Right lobe of liver (tissue), 6 donors: ENCODE measurements at regions not wholly inside any gene's neighbourhood (a gene's known extent, or its start where the extent isn't known, plus 50 kb on each side); places are given as distances from the start of the nearest gene placed in this dataset.

ENCODE experiments used
- ATAC-seq, 4 donors: fragments of 200-7000 bp; cut with Tn5 transposase; one replicate each; pipeline ENCODE4 v1.9.1; 2020; ENCODE audit warnings: mild to moderate bottlenecking in 4 of 4, moderate library complexity in 4 of 4
- DNase-seq, 3 donors: peaks; one replicate each; pipeline ENCODE4 v3.0.0-alpha.2; 2020
- H3K27ac ChIP-seq, 3 donors: fragments of 200-600 bp; one replicate each; pipeline ENCODE4 v1.8.0; 2022
- H3K27me3 ChIP-seq, 2 donors: fragments of 200-600 bp; one replicate each; pipeline ENCODE4 v1.8.0; 2022
- H3K36me3 ChIP-seq, 4 donors: fragments of 200-600 bp; sonication (generic) in 1 of 4; one replicate each; pipeline versions ENCODE4 v1.5.1 to v1.8.0; 2017 to 2022; ENCODE audit warnings: control low read depth in 1 of 4
- H3K4me1 ChIP-seq, 4 donors: fragments of 200-600 bp; sonication (generic) in 1 of 4; one replicate each; pipeline versions ENCODE4 v1.5.1 to v1.8.0; 2017 to 2022; ENCODE audit warnings: control low read depth in 1 of 4
- H3K4me3 ChIP-seq, 3 donors: fragments of 200-600 bp; one replicate each; pipeline ENCODE4 v1.8.0; 2022
- H3K9me3 ChIP-seq, 4 donors: fragments of 200-600 bp; sonication (generic) in 1 of 4; one replicate each; pipeline versions ENCODE4 v1.5.1 to v1.8.0; 2017 to 2022; ENCODE audit warnings: control low read depth in 1 of 4
- POLR2A ChIP-seq: fragments of 450-650 bp; IDR thresholded peaks from one replicate; pipeline ENCODE4 v1.6.1; 2017; ENCODE audit warnings: antibody characterized with exemption, mild to moderate bottlenecking
- WGBS: methylation state at CpG from one replicate; pipeline ENCODE4 v1.1.6; 2018; ENCODE audit warnings: low coverage, low lambda C conversion rate; ENCODE audit not compliant: insufficient coverage; ENCODE audit errors: missing lambda C conversion rate; 5-methylcytosine and 5-hydroxymethylcytosine counted together
- intact Hi-C, 2 donors: fragments of 100-400 bp; cut with DNase I; formaldehyde crosslinking; loops; one replicate each; pipeline versions ENCODE4 v1.11.2 to v1.14.1; 2022
- TF ChIP-seq, protein P1 (sequence below), 4 donors: fragments of 200-600 bp in 3 of 4; fragments of 450-650 bp in 1 of 4; IDR thresholded peaks; one replicate each; pipeline versions ENCODE4 v1.5.1 to v1.8.0; 2016 to 2022; ENCODE audit warnings: antibody characterized with exemption in 4 of 4, mild to moderate bottlenecking in 2 of 4
- donor health status: DM: no; HTN: yes; CAD: no.
- donor health status: DM: no; HTN: no; CAD: no.
- donor health status: DM: no; HTN: no; CAD: no.
- donor health status: DM: no; HTN: yes; CAD: no.
- donor health status: DM: no; HTN: yes; CAD: no.

DNA sequence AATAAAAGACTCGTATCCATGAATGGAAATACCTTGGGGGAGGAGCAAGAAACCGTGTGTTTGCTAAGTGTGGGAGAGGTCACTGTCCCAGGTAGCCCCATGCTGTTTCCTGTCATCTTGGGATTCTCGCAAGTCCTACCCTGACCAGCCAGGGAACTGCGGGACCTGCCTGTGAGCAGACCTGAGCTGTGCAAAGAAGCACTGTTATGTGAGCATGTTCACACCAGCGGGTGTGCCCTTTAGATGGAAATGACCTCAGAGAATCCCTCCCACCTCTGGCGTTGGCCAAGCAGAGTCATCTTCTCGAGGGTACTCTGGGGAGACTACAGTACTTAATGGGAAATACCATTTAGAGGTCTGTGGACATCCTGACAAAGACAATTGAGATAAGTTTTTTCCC lies 127.0 kb upstream of the MON1B start:
- intact Hi-C loops = no loop called here
- H3K9me3 ChIP-seq = no peaks in the 10 kb centered on the region
- H3K27ac ChIP-seq = no peak overlapping the region
- H3K36me3 ChIP-seq = no peaks in the 10 kb centered on the region
- no peaks in the 10 kb centered on the region for H3K4me1 ChIP-seq
- WGBS = 56% methylated on average over 6 of the region's 7 CpGs
- no peak for DNase-seq
- H3K27me3 ChIP-seq = no peaks in the 10 kb centered on the region
- no peak overlapping the region for H3K4me3 ChIP-seq
- TF ChIP-seq POLR2A = no peak
- TF ChIP-seq, protein P1, sequence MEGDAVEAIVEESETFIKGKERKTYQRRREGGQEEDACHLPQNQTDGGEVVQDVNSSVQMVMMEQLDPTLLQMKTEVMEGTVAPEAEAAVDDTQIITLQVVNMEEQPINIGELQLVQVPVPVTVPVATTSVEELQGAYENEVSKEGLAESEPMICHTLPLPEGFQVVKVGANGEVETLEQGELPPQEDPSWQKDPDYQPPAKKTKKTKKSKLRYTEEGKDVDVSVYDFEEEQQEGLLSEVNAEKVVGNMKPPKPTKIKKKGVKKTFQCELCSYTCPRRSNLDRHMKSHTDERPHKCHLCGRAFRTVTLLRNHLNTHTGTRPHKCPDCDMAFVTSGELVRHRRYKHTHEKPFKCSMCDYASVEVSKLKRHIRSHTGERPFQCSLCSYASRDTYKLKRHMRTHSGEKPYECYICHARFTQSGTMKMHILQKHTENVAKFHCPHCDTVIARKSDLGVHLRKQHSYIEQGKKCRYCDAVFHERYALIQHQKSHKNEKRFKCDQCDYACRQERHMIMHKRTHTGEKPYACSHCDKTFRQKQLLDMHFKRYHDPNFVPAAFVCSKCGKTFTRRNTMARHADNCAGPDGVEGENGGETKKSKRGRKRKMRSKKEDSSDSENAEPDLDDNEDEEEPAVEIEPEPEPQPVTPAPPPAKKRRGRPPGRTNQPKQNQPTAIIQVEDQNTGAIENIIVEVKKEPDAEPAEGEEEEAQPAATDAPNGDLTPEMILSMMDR (IDR thresholded peaks at IDR 0.05) = no peak
- no peak for ATAC-seq

DNA sequence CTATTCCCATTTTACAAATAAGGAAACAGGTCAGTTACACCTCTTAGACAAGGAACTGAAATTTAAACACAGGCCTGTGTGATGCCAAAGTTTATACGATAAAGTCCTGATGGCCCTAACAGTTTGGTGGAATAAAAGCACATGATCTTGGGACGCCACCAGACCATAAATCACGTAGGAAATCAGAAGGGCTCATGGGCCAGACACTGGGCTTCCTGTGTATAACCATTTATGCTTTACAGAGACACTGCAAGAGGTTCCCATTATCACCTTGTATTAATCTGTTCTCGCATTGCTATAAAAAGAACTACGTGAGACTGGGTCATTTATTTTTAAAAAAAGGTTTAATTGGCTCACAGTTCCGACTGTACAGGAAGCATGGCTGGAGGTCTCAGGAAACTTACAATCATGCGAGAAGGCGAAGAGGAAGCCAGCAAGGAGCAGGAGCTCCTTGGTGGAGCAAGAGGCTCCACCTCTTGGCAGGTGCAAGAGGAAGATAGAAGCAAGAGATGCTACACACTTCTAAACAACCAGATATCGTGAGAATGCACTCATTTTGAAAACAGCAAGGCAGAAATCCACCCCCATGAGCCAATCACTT lies 124.0 kb upstream of the MON1B start:
- H3K4me1 ChIP-seq = no peaks in the 10 kb centered on the region
- no peak overlapping the region for H3K4me3 ChIP-seq
- H3K27ac ChIP-seq = no peak overlapping the region
- WGBS = 37% methylated on average over 9 of the region's 9 CpGs
- DNase-seq = no peak
- intact Hi-C loops = no loop called here
- H3K27me3 ChIP-seq = no peaks in the 10 kb centered on the region
- no peaks in the 10 kb centered on the region for H3K9me3 ChIP-seq
- no peak for TF ChIP-seq POLR2A
- TF ChIP-seq, protein P1 (IDR thresholded peaks at IDR 0.05) = no peak
- H3K36me3 ChIP-seq = no peaks in the 10 kb centered on the region
- ATAC-seq = peak in 3 of 4 donors; percentile 31 to 56 (median 45)

DNA sequence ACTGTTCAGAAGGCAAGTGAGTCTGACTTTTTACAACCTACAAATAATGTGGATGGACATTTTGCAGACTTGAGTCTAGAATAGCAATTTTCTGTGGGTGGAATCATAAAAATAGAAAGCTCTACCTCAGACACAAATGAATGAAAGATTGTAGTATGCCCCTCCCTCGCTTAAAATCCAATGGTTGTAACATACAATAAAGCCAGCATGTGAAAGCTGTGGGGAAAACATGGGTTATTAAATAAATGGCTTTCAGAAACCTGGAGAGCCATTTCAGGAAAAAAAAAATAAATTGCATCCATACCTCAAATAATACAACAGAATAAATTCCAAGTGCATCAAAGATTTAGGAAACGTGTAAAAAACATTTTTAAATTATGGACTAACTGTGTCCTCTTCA lies 123.1 kb upstream of the MON1B start:
- H3K36me3 ChIP-seq = no peaks in the 10 kb centered on the region
- intact Hi-C loops = no loop called here
- H3K4me1 ChIP-seq = no peaks in the 10 kb centered on the region
- H3K9me3 ChIP-seq = no peaks in the 10 kb centered on the region
- DNase-seq (no peak), ATAC-seq (no peak)
- no peak overlapping the region for H3K27ac ChIP-seq
- TF ChIP-seq, protein P1 (IDR thresholded peaks at IDR 0.05) = no peak
- no peak for TF ChIP-seq POLR2A
- WGBS = 36% methylated on average over 2 of the region's 2 CpGs
- H3K27me3 ChIP-seq = no peaks in the 10 kb centered on the region
- no peak overlapping the region for H3K4me3 ChIP-seq

DNA sequence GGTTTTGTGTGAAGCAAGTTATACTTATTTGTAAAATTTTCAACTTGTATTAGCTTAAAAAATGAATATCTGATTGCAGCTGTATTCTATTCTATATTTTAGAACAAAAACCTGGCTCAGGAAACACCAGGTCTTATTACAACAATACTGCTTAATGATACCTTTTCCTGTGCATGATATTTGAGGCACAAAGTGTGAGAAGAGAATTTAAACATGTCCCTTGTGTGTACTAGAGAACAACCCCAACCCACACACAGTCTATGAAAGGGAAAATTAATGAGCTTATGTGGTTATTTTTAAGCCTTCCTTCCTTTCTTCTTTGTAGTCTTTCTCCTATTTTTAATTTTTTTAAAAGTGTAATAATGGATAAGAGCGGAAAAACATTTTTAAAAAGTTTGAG lies 122.6 kb upstream of the MON1B start:
- no peak for TF ChIP-seq POLR2A
- TF ChIP-seq, protein P1 (IDR thresholded peaks at IDR 0.05) = no peak
- no peaks in the 10 kb centered on the region for H3K36me3 ChIP-seq
- H3K27me3 ChIP-seq = no peaks in the 10 kb centered on the region
- ATAC-seq = no peak
- no peaks in the 10 kb centered on the region for H3K4me1 ChIP-seq
- WGBS = 60% methylated on average over 1 of the region's 1 CpG
- no peaks in the 10 kb centered on the region for H3K9me3 ChIP-seq
- intact Hi-C loops = no loop called here
- H3K4me3 ChIP-seq = no peak overlapping the region
- no peak for DNase-seq
- no peak overlapping the region for H3K27ac ChIP-seq

DNA sequence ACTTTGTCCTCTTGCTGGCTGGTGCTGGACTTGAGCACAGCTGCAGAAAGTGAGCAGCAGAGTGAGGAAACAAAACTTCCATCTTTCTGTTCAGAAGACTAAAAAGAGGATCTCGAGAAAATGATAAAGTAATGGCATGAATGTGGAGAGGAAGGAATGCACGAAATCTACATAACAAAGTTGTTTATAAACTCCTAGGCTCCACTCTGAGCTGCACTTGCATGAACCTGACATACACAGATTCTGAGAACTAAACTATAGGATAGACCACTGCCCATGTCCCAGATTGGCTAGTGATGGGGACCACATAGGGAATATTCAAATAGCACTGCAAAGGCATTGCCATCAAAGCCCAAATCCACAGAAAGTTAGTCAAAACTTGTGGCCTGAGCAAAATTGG lies 121.1 kb upstream of the MON1B start:
- Histone ChIP-seq H3K27ac (no peak overlapping the region), H3K4me3 (no peak overlapping the region), H3K9me3 (no peaks in the 10 kb centered on the region), H3K36me3 (no peaks in the 10 kb centered on the region), H3K4me1 (no peaks in the 10 kb centered on the region), H3K27me3 (no peaks in the 10 kb centered on the region)
- intact Hi-C loops = no loop called here
- TF ChIP-seq, protein P1 (IDR thresholded peaks at IDR 0.05) = no peak
- no peak for TF ChIP-seq POLR2A
- DNase-seq (no peak), ATAC-seq (no peak)
- WGBS = 44% methylated on average over 2 of the region's 2 CpGs
